T-helper 17 cell (primary cell): ENCODE measurements at regions not wholly inside any gene's neighbourhood (a gene's known extent, or its start where the extent isn't known, plus 50 kb on each side); places are given as distances from the start of the nearest gene placed in this dataset.

ENCODE experiments used
- ATAC-seq: fragments of 150-1000 bp; cut with Tn5 transposase; 2 replicates; pipeline ENCODE4 v1.10.0; 2021; ENCODE audit warnings: mild to moderate bottlenecking, moderate library complexity
- DNase-seq, 3 donors: peaks; one replicate each; pipeline versions ENCODE4 v3.0.0 to v3.0.0-alpha.2; 2020 to 2021
- H3K9me3 ChIP-seq: one replicate; pipeline ENCODE4 v1.7.0; 2013; ENCODE audit warnings: low read length, mild to moderate bottlenecking; ENCODE audit not compliant: control insufficient read depth, poor library complexity, severe bottlenecking
- H3K27ac Mint-ChIP-seq: one replicate; pipeline ENCODE4 v1.8.0; 2022; ENCODE audit warnings: mild to moderate bottlenecking, moderate library complexity, mixed read lengths
- H3K27me3 Mint-ChIP-seq: one replicate; pipeline ENCODE4 v1.8.0; 2022; ENCODE audit warnings: mixed read lengths
- H3K36me3 Mint-ChIP-seq: one replicate; pipeline ENCODE4 v1.8.0; 2022; ENCODE audit warnings: low read depth, mixed read lengths
- H3K4me1 Mint-ChIP-seq: one replicate; pipeline ENCODE4 v1.8.0; 2022; ENCODE audit warnings: mild to moderate bottlenecking, mixed read lengths
- H3K4me3 Mint-ChIP-seq: one replicate; pipeline ENCODE4 v1.8.0; 2022; ENCODE audit warnings: mild to moderate bottlenecking, moderate library complexity, mixed read lengths

DNA sequence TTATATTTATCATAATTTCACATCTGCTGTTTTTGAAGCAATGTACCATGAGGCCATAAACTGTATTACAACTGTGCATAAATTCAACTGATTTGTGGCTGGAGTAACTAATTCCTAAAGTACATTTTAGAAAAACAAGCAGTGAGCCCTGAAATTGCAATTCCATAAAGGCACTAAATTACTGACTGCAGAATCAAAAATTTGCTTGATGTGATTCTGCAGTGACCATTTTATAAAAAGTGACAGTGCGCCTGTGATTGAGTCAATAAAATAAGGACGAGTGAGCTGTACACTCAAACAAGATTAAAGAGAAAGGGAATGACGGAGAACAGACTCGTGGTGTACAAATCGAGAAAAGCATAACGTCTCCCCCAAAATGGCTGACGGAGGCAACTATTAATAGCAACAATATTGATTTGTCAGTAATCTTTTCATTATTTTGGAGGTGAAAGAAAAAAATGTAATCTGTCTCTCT is 121.4 kb upstream of the MEIS2 start:
- DNase-seq (no peak), ATAC-seq (no peak)
- no peak overlapping the region for H3K27ac Mint-ChIP-seq
- H3K4me3 Mint-ChIP-seq = no peak overlapping the region
- no peaks in the 10 kb centered on the region for H3K27me3 Mint-ChIP-seq
- H3K9me3 ChIP-seq = no peaks in the 10 kb centered on the region
- no peaks in the 10 kb centered on the region for H3K36me3 Mint-ChIP-seq
- H3K4me1 Mint-ChIP-seq = no peaks in the 10 kb centered on the region

DNA sequence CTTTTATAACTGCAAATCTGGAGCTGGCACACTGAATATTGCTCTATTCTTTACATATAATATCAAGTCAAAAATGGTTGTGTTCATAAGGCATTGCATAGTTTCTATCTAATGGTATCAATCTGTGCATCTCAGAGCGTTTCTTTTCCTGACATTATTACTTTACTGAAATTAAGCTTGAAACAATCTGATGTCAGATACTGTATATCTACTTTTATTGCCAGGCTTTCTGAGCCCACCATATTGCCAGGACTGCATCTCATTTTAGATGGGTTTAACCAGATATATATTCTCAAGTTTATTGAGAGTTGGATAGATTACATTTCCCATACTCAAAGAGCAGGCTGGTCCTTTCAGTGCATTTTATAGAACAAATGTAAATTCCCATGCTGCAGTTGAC is 122.7 kb upstream of the MEIS2 start:
- Mint-ChIP-seq H3K4me1 (no peaks in the 10 kb centered on the region), H3K27me3 (no peaks in the 10 kb centered on the region), H3K36me3 (no peaks in the 10 kb centered on the region), H3K4me3 (no peak overlapping the region), H3K27ac (no peak overlapping the region)
- ATAC-seq (no peak), DNase-seq (no peak)
- no peaks in the 10 kb centered on the region for H3K9me3 ChIP-seq

DNA sequence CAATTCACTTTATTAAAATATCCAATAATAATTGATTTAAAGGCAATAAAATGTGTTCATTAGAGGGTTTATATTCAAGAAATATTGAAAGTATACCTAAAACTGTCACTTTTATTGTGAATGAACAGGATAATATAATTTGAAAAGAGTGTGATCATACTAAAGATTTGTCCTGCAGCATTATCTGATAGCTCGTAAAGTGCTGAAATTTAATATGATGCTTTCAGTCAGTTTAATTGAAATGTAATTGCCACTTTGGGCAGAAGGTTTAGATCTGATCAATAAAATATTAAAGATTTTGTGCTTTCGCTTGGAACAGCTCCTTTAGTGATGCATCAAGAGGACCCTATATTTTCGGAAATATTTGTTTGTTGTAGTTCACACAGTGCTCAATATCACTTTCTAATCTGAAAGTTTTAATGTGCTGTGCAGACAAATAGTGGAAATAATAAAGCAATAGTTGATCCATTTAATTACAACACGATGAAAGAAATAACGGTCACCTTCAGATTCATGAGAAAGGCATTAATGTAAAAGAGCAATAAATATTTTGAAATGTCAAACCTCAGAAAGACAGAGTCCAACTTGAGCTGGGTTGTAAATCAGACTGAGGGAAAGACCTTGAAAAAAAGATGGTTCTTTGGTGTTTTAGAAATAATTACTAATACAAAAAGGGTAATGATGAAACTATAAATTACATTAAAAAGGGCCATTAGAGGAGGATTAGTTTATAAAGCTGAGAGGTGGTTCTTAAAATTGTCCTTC is 129.7 kb upstream of the MEIS2 start:
- Mint-ChIP-seq H3K4me3 (no peak overlapping the region), H3K4me1 (no peaks in the 10 kb centered on the region), H3K27me3 (no peaks in the 10 kb centered on the region), H3K27ac (no peak overlapping the region), H3K36me3 (no peaks in the 10 kb centered on the region)
- no peak for ATAC-seq
- H3K9me3 ChIP-seq = no peaks in the 10 kb centered on the region
- no peak for DNase-seq

DNA sequence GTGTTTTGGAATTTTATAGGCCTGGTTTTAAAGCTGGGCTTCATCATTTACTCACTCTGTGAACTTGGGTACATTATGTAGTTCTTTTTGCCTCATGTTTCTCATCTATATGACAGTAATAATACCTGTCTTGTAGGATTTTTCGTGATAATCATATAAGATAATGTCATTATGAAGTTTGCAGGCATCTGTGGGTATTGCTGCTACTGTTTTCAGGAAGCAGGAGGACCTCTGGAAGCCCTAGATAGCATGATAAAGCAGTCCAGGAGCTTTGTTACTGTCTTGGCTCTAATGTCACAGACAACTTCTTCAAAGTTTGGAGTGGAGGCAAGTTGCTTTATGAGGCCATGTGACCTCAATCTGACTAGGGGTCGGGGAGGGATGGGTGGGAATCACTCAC is 145.0 kb upstream of the MEIS2 start:
- Mint-ChIP-seq H3K27ac (no peak overlapping the region), H3K27me3 (no peaks in the 10 kb centered on the region), H3K4me3 (no peak overlapping the region), H3K36me3 (no peaks in the 10 kb centered on the region), H3K4me1 (no peaks in the 10 kb centered on the region)
- no peak for DNase-seq
- ATAC-seq = no peak
- no peaks in the 10 kb centered on the region for H3K9me3 ChIP-seq

DNA sequence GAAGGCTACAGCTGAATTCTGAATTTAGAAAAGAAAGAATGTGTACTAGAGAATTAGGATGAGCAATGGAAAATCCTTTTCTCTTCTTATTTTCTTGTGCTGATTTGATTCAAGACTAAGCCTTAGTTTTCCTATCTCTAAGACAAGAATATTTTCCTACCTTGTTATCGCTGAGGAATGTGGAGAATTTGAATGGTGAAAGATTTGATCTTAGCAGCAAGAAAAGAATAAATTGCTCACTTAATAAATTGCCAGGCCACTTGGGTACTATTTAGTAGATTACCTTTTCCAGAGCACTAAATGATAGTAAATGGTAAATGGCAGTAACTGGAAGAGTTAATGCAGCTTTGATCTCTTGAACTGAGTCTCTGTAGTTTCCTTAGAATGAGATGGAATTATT is 145.7 kb upstream of the MEIS2 start:
- H3K4me3 Mint-ChIP-seq = no peak overlapping the region
- no peaks in the 10 kb centered on the region for H3K4me1 Mint-ChIP-seq
- ATAC-seq = no peak
- DNase-seq = no peak
- H3K27ac Mint-ChIP-seq = no peak overlapping the region
- no peaks in the 10 kb centered on the region for H3K27me3 Mint-ChIP-seq
- no peaks in the 10 kb centered on the region for H3K36me3 Mint-ChIP-seq
- H3K9me3 ChIP-seq = no peaks in the 10 kb centered on the region

DNA sequence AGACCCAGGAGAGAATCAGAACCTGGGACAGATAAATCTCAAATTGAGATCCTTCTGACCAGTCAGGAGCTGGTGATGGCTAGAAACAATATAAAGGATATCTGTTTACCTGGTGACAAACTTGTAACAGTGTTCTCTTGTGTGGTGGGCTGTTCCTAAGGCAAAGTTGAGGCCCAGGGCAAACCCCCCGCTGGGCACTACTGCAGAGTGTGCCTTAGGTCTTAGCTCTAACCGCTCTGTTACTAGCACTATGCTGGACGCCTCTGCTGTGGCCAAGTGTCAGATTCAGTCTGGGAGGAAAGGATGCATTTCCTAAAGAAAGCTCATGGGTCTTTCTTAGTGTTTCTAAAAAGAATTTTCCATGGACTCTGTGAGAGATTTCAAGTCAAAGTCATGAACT is 146.5 kb upstream of the MEIS2 start:
- H3K27me3 Mint-ChIP-seq = no peaks in the 10 kb centered on the region
- H3K4me1 Mint-ChIP-seq = no peaks in the 10 kb centered on the region
- DNase-seq = no peak
- H3K4me3 Mint-ChIP-seq = no peak overlapping the region
- ATAC-seq = no peak
- H3K9me3 ChIP-seq = no peaks in the 10 kb centered on the region
- no peak overlapping the region for H3K27ac Mint-ChIP-seq
- no peaks in the 10 kb centered on the region for H3K36me3 Mint-ChIP-seq

DNA sequence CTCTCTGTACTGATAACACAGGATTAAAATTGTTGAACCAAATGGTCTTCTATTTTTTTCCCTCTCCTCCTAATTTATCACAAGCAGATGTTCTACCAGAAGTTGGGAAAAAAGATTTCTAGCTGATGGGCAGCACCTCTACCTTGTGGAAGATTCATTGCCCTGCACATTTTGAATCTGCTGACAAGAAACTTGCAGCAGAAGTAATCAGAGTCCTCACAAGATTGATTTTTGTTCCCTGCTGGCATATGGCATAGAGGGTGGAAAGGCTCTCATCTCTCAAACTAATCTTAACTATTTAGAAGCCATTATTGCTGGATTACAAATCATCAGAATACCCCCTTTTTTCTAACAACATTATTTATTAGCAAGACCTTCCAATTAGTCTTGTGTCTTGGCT is 148.9 kb upstream of the MEIS2 start:
- H3K27ac Mint-ChIP-seq = no peak overlapping the region
- H3K4me1 Mint-ChIP-seq = no peaks in the 10 kb centered on the region
- H3K4me3 Mint-ChIP-seq = no peak overlapping the region
- no peak for DNase-seq
- H3K27me3 Mint-ChIP-seq = no peaks in the 10 kb centered on the region
- H3K36me3 Mint-ChIP-seq = no peaks in the 10 kb centered on the region
- no peak for ATAC-seq
- H3K9me3 ChIP-seq = no peaks in the 10 kb centered on the region

DNA sequence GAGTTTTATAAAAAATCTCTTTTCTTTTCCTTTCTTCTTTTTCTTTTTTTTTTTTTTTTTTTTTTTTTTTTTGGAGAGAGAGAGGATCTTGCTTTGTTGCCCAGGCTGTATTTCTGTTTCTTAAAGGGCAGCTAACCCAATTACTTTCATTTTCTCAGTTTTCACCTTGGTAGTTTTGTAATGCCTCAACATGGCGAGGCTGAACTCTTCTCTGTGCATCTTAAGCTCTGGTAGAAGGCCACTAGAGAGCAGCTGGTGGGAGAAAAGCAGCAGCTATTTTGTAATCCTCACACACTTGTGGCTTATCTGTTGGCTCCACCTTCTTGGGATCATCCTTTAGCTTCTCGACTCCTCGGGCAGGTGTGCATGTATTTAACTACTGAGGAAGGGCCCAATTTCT is 152.2 kb upstream of the MEIS2 start:
- no peaks in the 10 kb centered on the region for H3K27me3 Mint-ChIP-seq

DNA sequence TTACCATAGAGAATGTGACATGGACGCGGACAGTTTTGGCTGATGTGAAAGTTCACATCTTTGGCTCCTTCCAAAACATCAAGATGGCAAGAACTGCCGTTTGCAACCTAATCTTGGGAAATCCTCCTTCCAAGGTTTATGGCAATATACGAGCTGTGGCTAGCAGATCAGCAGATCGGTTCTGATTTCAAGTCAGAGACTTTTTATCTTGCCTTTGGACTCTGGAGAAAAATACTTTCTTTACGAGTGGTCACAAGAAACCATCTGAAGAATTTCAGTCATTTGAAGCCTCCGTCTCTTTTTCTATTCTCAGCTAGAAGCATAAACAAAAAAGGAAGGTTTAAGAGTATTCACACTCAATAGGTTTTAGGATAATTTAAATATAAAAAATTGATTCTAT is 153.5 kb upstream of the MEIS2 start:
- no peak for DNase-seq
- H3K4me1 Mint-ChIP-seq = no peaks in the 10 kb centered on the region

More for the DNA sequence above, 152.2 kb upstream of the MEIS2 start:
- Mint-ChIP-seq H3K36me3 (no peaks in the 10 kb centered on the region), H3K27ac (no peak overlapping the region), H3K4me3 (no peak overlapping the region), H3K4me1 (no peaks in the 10 kb centered on the region)
- DNase-seq (no peak), ATAC-seq (no peak)
- no peaks in the 10 kb centered on the region for H3K9me3 ChIP-seq

DNA sequence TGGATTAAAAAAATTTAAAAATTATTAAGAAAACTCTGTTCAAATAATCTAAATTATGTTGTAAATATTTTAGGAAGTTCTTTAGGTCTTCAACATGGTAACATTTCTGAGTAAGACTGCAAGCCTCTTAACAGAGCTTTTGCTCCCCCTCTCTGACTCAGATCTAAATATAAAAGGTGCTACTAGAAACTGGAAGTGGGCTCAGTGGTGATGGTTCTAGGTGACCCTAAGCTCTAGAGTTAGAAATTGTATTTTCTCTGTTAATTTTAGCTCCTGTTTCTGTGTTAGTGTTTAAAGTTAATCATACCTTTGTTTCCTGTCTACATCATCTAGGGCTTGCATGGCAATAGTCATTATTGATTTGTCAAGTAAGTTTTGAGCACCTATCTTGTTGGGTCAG is 159.9 kb upstream of the MEIS2 start:
- no peaks in the 10 kb centered on the region for H3K4me1 Mint-ChIP-seq
- no peak overlapping the region for H3K4me3 Mint-ChIP-seq
- ATAC-seq = no peak
- no peak for DNase-seq
- H3K9me3 ChIP-seq = no peaks in the 10 kb centered on the region
- H3K27ac Mint-ChIP-seq = no peak overlapping the region
- H3K27me3 Mint-ChIP-seq = no peaks in the 10 kb centered on the region
- no peaks in the 10 kb centered on the region for H3K36me3 Mint-ChIP-seq

More for the DNA sequence above, 153.5 kb upstream of the MEIS2 start:
- Mint-ChIP-seq H3K36me3 (no peaks in the 10 kb centered on the region), H3K27ac (no peak overlapping the region), H3K4me3 (no peak overlapping the region), H3K27me3 (no peaks in the 10 kb centered on the region)
- ATAC-seq = no peak
- H3K9me3 ChIP-seq = no peaks in the 10 kb centered on the region

DNA sequence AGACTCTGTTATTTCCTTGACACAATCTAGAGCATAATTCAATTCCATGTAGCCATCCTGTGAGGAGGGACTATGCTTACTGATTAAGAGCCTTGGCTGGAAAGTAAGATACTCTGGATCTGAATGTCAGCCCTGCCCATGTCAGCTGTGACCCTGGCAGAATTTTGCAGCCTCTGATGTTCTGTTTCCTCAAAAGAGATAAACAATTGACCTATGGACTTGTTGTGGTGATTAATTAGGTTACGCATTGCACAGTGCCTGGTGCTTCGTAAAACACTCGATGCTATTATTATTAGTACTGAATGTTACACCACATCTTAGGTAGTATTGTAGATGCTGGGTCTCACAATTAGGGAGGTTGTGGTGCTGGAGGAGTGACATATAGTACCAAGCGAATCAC is 161.3 kb upstream of the MEIS2 start:
- ATAC-seq (no peak), DNase-seq (no peak)
- H3K27ac Mint-ChIP-seq = no peak overlapping the region
- no peaks in the 10 kb centered on the region for H3K27me3 Mint-ChIP-seq
- no peaks in the 10 kb centered on the region for H3K36me3 Mint-ChIP-seq
- H3K4me1 Mint-ChIP-seq = no peaks in the 10 kb centered on the region
- H3K4me3 Mint-ChIP-seq = no peak overlapping the region
- H3K9me3 ChIP-seq = no peaks in the 10 kb centered on the region

DNA sequence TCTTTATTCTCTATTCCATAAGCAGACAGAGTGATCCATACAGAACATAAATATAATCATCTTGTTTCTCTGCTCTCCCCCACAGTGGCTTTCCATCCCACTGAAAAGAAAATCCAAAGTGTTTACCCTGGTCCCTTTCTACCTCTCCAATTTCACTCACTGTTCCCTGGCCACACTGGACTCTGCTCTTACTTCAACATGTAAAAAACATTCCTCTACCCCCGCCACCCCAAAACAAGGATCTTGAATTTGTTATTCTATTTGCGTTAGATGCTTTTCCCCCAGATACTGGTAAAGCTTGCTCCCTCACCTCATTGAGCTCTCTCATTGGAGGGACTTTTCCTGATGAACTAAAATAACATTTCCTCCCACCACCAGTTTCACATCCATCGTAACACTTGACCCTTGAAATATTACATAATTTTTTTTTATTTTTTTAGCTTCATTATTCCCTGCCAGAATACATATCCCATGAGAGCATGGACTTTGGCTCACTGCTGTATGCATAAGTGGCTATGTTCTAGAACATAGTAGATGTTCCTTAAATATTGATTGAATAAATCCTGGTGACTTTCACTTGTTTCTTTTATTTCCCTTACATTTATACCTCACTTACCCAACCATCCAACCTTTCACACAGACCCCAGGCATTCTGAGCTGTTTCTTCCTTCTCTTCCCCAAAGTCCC is 162.7 kb upstream of the MEIS2 start:
- Mint-ChIP-seq H3K27ac (no peak overlapping the region), H3K4me1 (no peaks in the 10 kb centered on the region)
- DNase-seq = no peak

DNA sequence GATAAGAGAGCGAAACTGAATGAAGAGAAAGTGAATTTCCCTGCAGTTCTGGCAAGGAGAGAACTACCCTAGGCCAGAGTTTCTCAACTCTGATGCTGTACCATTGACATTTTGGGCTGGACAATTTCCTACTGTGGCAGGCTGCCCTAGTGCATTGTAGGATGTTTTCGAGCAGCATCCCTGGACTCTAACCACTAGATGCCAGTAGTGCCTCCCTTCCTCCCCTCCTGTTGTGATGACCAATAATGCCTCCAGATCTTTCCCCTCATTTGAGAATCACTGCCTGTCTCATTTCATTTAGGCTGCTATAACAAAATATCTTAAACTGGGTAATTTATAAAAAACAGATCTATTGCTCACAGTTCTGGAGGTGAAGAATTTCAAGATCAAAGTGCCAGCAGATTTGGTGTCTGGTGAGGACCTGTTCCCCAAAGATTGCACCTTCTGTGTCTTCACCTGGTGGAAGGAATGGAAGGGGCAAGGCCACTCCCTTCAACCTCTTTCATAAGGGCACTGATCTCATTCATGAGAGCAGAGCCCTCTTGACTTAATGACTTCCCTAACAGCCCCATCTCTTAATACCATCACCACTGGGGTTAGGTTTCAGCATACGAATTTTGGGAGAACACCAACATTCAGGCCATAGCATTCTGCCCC is 188.9 kb upstream of the MEIS2 start:
- Mint-ChIP-seq H3K36me3 (no peaks in the 10 kb centered on the region), H3K4me3 (no peak overlapping the region), H3K4me1 (no peaks in the 10 kb centered on the region), H3K27me3 (no peaks in the 10 kb centered on the region), H3K27ac (no peak overlapping the region)
- DNase-seq = no peak
- no peak for ATAC-seq
- H3K9me3 ChIP-seq = peaks cover 2% of the 10 kb centered on the region

More for the DNA sequence above, 162.7 kb upstream of the MEIS2 start:
- no peaks in the 10 kb centered on the region for H3K36me3 Mint-ChIP-seq
- no peak overlapping the region for H3K4me3 Mint-ChIP-seq
- no peak for ATAC-seq
- no peaks in the 10 kb centered on the region for H3K9me3 ChIP-seq
- H3K27me3 Mint-ChIP-seq = no peaks in the 10 kb centered on the region
